Ascending aorta (tissue), 2 donors: ENCODE measurements at regions not wholly inside any gene's neighbourhood (a gene's known extent, or its start where the extent isn't known, plus 50 kb on each side); places are given as distances from the start of the nearest gene placed in this dataset.

ENCODE experiments used
- DNase-seq, 2 donors: peaks; one replicate each; pipeline ENCODE4 v3.0.0-alpha.2; 2019; ENCODE audit warnings: low spot score in 2 of 2
- H3K27ac ChIP-seq, 2 donors: fragments of 200-600 bp; sonication (generic); one replicate each; pipeline ENCODE4 v1.5.1; 2016 to 2017; ENCODE audit warnings: mild to moderate bottlenecking in 1 of 2
- H3K27me3 ChIP-seq: fragments of 200-600 bp; sonication (generic); one replicate; pipeline ENCODE4 v1.5.1; 2017
- H3K36me3 ChIP-seq, 2 donors: fragments of 200-600 bp; sonication (generic); one replicate each; pipeline ENCODE4 v1.5.1; 2016
- H3K4me1 ChIP-seq, 2 donors: fragments of 200-600 bp; sonication (generic); one replicate each; pipeline ENCODE4 v1.5.1; 2016 to 2017; ENCODE audit warnings: mild to moderate bottlenecking in 1 of 2
- H3K4me3 ChIP-seq, 2 donors: fragments of 200-600 bp; sonication (generic); one replicate each; pipeline ENCODE4 v1.5.1; 2016 to 2017; ENCODE audit warnings: mild to moderate bottlenecking in 1 of 2
- H3K9me3 ChIP-seq, 2 donors: fragments of 200-600 bp; sonication (generic); one replicate each; pipeline ENCODE4 v1.5.1; 2016
- CTCF ChIP-seq, 3 experiments: fragments of 200-600 bp in 2 of 3; fragments of 450-650 bp in 1 of 3; sonication (generic) in 2 of 3; IDR thresholded peaks; one replicate each; pipeline ENCODE4 v1.5.1; 2016 to 2019; ENCODE audit warnings: antibody characterized with exemption in 3 of 3, mild to moderate bottlenecking in 1 of 3, moderate library complexity in 1 of 3
- intact Hi-C: fragments of 100-400 bp; cut with DNase I; formaldehyde crosslinking; loops from one replicate; pipeline ENCODE4 v1.15.1; 2023

GRCh38 chr10:4453276-4453675 lies 372.7 kb upstream of the AKR1E2 start:
- no peak for TF ChIP-seq CTCF (IDR thresholded peaks at IDR 0.05)
- H3K27me3 ChIP-seq = no peaks in the 10 kb centered on the region
- no peak overlapping the region for H3K27ac ChIP-seq
- intact Hi-C loops = no loop called here
- no peaks in the 10 kb centered on the region for H3K36me3 ChIP-seq
- no peak for DNase-seq
- H3K4me3 ChIP-seq = no peak overlapping the region
- H3K4me1 ChIP-seq = no peaks in the 10 kb centered on the region
- no peaks in the 10 kb centered on the region for H3K9me3 ChIP-seq

- Histone ChIP-seq H3K27me3 (no peaks in the 10 kb centered on the region), H3K9me3 (no peaks in the 10 kb centered on the region), H3K4me3 (no peak overlapping the region), H3K36me3 (no peaks in the 10 kb centered on the region), H3K27ac (no peak overlapping the region), H3K4me1 (no peaks in the 10 kb centered on the region)
- DNase-seq = no peak
- intact Hi-C loops = no loop called here
- TF ChIP-seq CTCF (IDR thresholded peaks at IDR 0.05) = no peak
Measured at GRCh38 chr10:4450981-4451908, 374.8 kb upstream of the AKR1E2 start.

- intact Hi-C loops = no loop called here
- TF ChIP-seq CTCF (IDR thresholded peaks at IDR 0.05) = no peak
- no peaks in the 10 kb centered on the region for H3K9me3 ChIP-seq
- no peaks in the 10 kb centered on the region for H3K4me1 ChIP-seq
- no peak for DNase-seq
- no peak overlapping the region for H3K27ac ChIP-seq
- H3K27me3 ChIP-seq = no peaks in the 10 kb centered on the region
- no peak overlapping the region for H3K4me3 ChIP-seq
- no peaks in the 10 kb centered on the region for H3K36me3 ChIP-seq
Measured at GRCh38 chr10:4450169-4450568, 375.8 kb upstream of the AKR1E2 start.

GRCh38 chr10:4448030-4448429 lies 378.0 kb upstream of the AKR1E2 start:
- H3K9me3 ChIP-seq = peaks cover 0 to 6% of the 10 kb centered on the region in 2 donors
- H3K27ac ChIP-seq = no peak overlapping the region
- no peaks in the 10 kb centered on the region for H3K27me3 ChIP-seq
- no peak for TF ChIP-seq CTCF (IDR thresholded peaks at IDR 0.05)
- H3K4me3 ChIP-seq = no peak overlapping the region
- H3K4me1 ChIP-seq = no peaks in the 10 kb centered on the region
- DNase-seq = no peak
- intact Hi-C loops = no loop called here
- no peaks in the 10 kb centered on the region for H3K36me3 ChIP-seq

- Histone ChIP-seq H3K4me1 (peaks cover 0 to 5% of the 10 kb centered on the region in 2 donors), H3K36me3 (no peaks in the 10 kb centered on the region), H3K4me3 (no peak overlapping the region), H3K9me3 (peaks cover 0 to 6% of the 10 kb centered on the region in 2 donors), H3K27ac (no peak overlapping the region), H3K27me3 (no peaks in the 10 kb centered on the region)
- TF ChIP-seq CTCF (IDR thresholded peaks at IDR 0.05) = no peak
- DNase-seq = no peak
- intact Hi-C loops = no loop called here
Measured at GRCh38 chr10:4443419-4443818, 382.6 kb upstream of the AKR1E2 start.
